ENCODE measurements at regions not wholly inside any gene's neighbourhood (a gene's known extent, or its start where the extent isn't known, plus 50 kb on each side); places are given as distances from the start of the nearest gene placed in this dataset.

DNA sequence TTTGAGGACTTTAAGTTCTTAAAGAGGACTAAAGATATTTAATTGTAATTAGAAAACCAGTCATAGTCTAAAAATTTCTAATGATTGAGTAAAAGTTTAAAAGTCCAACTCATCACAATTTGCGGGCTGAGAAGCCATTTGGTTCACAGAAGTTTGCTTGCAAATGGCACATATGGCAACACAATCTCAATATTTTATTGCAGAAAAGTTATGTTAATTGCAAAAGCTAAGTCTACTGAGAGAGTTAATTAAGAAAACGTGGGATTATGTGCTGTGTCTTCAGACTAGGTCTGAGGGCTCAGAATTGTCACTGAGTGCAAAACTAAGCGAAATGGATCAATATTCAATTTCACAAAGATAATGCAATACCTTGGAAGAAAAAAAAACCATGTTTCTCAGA, 289.7 kb downstream of the PYDC2 start:
- no peak for DNase-seq

DNA sequence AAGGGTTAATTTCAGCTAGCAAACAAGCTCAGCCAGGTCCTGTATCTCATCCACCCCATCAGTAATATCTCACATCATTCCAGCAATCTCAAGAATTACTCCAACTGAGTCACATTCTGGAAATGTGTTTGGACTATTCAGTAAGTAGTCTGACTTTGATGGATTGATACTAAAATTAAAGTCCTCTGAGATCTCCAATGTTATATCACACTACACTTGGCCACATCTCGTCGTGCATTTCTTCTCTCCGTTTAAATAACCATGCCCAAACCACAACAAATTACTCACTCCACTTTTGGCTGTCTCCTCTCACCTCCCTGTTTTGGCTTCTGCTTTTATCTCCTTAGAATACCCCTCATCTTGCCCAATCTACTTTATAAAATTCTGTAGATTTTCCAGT, 292.2 kb downstream of the PYDC2 start:
- DNase-seq = no peak

DNA sequence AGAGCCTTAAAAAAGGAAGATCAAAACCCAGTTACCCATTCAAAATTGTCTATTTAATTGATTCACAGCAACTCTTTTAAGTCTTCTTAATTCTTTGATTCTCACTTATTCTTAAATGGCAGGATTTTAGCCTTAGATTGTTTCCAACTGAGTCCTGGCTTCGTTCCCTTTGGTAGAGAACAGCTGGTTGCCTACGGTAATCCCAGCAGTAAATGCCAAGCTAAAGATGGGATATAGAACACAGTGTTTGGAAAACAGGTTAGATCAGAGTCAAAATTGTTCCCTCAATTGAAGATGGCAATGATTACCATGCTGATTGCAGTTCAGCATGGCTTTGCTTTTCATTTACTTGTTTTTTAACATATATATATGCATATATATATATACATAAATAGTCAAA, 300.9 kb downstream of the PYDC2 start:
- DNase-seq = no peak

DNA sequence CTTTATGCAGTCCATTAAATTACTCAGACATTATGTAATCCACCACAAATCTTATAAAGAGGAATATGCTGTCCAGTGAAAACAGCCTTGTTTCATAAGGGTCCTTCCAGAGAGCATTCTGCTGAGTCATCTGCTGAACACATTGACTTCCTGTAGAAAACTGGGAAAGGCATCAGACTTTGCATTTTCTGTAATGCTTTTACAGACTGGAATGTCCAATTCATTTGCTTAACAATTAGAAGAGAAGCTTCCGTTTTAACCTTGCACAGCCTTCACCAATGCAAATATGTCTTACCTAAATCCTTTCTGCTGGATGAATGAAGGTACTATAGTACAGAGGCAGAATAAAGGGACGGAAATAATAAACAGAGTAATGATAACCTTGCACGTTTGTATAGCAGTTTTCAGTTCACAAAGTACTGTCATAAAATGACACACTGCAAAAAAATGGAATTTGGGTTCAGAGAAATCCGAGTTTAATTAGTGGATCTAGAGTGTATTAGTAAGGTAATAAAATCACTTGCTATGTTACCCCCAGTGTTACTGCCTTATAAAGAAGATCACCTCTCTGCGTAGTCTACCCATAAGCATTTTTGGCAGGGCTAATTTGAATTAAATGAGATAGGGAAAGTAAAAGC, 301.5 kb downstream of the PYDC2 start:
- DNase-seq = no peak

DNA sequence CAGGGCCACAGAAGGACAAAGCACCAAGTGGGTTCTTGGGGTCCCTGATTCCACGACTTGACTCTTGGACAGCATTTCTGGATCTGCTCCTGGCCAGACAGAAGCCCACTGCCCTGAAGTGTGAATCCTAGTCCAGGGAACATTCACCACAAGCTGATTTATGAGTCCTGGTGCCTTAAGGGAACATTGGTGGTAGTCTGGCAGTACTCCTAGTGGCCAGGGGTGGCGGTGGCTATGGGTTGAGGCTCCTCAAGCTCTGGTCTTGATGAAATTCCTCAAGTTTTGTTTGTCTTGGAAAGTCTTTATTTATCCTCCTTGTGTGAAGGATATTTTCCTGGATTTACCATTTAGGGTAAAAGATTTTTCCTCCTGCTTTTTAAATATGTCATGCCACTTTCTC, 307.5 kb downstream of the PYDC2 start:
- DNase-seq = no peak

DNA sequence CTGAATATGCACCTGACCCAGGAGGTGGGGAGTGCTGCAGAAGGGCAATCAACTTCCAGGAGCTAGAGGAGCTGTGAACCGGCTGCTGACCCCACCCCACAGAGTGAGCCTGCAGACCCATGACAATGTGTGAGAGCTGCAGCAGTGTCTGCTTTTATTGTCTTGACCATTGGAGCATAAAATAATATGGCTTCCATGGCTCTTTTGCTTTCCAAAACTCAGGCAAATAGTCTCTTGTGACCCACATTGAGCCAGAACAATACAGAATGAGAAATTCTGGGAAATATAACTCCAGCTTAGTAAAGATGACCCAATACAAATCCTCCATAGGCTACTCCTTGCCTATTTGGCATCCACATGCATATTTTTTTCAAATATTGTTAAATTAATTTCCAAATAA, 309.6 kb downstream of the PYDC2 start:
- peak; percentile 22 for DNase-seq

DNA sequence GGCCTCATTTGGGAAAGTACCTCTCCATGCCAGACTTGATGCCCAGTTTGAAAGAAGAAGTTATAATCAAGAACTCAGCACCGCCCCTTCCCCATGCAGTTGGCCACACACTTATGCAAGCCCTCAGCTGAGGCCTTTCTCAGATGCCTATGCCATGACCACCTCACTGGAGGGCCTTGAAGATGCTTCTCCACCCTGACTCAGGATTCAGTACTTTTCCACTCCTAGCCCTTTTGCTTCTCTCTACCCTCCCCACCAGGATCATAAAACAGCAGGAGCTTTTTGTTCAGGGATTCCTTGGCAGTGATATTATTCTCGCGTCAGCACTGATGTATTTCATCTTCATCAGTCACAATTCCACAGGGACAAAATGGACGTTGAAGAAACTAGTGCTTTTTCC, 313.5 kb downstream of the PYDC2 start:
- DNase-seq = peak; percentile 2

DNA sequence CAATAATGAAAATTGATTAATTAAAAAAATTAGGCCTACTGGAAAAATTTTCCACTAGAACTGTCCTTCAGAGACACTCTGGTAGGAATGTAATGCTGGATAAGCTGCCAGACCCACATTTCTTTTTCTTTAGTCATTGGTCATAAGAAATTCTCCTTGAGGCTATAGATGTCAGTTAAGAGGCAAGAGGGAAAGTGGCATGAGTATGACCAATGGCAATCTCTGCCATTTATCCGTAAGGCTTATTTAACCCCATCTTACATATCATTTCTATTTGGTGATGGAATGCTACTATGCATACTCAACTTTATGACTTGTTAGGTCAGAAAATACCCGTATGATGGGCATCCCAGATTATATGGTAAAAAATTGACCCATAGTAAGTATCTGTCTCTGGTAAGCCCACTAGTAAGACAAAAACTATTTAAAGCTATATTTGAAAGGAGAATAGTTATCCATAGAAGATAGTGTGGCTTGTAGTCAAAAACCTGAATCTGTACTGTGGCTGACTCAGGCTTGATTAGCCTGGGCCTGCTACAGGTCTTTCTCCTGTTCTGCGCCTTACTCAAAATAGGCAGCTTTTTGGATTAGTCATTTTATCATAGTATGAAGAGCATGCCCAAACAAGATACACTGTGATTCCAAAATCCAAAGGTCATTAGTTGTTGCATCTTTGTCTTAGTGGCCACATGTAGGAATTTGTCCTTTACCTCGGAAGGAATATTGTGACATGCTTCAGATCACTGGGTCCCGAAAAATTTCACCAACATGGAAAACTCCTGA, 314.7 kb downstream of the PYDC2 start:
- no peak for DNase-seq

DNA sequence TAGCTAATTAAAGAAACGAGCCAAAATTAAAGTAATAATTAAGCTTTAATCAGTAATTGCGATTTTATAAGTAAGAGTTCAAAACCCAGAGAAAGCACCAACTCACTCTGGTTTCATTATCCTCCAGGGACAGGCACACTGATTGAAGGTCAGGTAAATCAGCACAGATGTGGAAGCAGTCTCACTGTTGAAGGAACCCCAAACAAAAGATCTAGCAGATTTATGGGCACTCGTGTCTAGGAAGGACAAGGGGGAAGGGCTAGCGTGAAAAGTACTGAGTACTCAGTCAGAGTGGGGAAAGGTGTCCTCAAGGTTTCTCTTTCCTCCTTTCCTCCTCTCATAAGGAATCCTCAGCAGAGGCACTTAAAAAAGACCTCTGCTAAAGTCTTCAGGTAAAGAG, 320.1 kb downstream of the PYDC2 start:
- DNase-seq = no peak

DNA sequence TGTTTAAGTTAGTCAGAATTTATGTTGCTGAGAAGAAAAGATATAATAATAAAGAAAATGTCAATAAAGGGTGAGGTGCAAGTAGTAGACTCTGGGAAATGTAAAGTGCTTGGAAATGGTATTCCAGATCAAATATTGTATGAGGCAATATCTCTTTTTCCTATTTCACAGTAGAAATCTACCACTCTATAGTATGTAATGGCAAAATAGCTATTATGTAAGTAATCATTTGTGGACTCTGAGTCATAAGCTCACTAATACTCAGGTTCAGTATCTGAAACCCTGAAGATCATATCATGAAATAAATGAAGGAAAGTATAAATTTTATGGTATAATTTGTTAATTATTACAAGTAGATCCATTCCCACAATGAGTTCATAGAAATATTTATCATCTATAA, 322.1 kb downstream of the PYDC2 start:
- DNase-seq = no peak

DNA sequence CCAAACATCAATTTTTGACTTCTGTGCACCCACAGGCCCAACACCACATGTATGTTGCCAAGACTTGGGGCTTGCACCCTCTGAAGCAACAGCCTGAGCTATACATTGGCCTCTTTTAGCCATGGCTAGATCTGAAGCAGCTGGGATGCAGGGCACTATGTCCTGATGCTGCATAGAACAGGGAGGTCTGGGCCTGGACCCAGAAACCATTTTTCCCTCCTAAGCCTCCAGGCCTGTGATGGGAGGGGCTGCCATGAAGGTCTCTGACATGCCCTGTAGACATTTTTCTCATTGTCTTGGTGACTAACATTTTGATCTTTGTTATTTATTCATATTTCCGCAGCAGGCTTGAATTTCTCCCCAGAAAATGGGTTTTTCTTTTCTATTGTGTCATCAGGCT, 330.0 kb downstream of the PYDC2 start:
- no peak for DNase-seq

DNA sequence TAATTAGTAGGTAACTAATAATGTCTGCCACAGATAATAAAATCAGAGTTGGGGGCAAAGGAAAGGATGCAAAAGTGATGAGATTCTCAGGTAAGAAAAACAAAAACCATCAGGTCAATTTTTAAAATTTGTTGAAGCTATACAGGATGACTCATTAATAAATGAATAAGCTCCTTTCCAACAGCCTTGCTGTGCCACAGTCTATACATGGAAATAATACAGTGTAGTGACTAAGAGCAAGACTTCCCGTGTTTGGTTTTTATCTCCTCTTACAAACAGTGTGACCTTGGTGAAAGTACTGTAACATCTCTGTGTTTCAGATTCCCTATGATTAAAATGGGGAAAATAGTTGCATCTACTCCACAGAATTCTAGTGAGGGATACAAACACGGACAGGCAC, 331.6 kb downstream of the PYDC2 start:
- no peak for DNase-seq

DNA sequence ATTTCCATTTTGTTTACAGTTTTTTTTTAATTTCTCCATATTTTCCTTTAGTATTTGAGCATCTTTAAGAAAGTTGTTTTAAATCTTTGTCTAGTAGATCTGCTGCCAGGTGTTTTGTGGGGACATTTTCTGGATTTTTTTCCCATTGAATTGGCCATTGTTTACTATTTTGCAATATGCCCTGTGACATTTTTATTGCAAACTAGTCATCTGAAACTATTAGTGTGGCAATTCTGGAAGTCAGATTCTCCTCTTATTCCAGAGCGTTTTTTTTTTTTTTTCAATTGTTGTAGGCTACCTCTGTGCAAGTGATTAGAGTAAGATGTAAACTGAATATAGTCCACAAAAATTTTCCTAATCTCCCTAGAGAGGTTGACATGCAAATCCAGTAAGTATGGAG, 334.2 kb downstream of the PYDC2 start:
- no peak for DNase-seq

DNA sequence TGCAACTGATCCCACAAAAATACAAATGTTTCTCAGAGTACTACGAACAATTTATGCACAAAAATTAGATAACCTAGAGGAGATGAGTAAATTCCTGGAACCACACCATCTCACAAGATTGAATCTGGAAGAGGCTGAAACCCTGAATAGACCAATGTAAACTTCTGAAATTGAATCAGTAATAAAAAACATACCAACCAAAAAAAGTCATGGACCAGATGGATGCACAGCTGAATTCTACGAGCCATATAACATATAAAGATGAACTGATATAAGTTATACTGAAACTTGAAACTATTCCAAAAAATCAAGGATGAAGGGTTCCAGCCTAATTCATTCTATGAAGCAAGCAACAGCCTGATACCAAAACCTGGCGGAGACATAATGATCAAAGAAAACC, 336.3 kb downstream of the PYDC2 start:
- DNase-seq = no peak

DNA sequence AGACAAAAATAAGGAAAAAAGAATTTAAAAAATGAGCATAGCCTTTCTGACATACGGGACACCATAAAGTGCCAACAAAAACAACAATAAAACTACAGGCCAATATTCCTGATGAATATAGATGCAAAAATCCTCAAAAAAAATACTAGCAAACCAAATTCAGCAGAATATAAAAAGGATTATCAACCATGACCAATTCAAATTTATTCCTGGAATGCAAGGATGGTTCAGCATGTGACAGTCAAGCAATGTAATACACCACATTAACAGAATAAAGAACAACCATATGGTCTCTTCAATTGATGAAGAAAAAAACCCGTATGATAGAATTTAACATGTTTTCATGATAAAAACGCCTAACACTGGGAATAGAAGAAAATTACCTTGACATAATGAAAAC, 341.7 kb downstream of the PYDC2 start:
- DNase-seq = no peak

DNA sequence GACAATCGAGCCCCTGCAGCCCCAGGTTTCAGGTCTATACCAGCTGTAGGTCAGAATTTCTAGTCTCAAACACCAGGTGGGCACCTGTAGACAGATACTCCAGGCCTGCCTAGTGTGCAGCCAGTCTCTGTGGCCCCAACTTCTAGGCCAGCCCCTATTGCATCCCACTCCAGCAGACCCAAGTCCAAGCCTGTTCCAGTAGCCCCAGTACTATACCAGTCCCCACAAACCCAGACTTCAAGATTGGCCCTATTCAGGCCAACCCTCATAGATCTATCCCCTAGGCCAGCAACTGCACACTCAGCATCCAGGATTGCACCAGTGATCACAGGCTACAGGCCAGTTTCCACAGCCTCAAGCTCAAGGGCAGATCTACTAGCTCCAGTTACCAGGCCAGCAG, 344.0 kb downstream of the PYDC2 start:
- DNase-seq = no peak

DNA sequence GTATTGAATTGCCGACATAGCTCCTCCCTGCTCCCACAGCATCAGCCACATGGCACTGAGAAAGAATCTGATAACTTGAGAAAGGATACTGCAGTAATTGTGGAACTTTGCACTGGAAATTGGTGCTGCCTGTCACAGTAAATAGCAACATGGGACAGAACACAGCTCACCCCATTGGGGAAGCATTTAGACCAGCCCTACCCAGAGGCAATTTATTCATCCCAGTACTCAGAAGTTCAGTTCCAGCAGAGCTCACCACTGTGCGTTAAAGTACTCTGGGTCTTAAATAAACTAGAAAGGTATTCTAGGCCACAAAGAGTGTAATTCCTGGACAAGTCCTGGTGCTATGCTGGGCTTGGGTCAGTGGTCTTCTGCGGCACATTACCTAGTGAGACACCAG, 347.1 kb downstream of the PYDC2 start:
- no peak for DNase-seq

DNA sequence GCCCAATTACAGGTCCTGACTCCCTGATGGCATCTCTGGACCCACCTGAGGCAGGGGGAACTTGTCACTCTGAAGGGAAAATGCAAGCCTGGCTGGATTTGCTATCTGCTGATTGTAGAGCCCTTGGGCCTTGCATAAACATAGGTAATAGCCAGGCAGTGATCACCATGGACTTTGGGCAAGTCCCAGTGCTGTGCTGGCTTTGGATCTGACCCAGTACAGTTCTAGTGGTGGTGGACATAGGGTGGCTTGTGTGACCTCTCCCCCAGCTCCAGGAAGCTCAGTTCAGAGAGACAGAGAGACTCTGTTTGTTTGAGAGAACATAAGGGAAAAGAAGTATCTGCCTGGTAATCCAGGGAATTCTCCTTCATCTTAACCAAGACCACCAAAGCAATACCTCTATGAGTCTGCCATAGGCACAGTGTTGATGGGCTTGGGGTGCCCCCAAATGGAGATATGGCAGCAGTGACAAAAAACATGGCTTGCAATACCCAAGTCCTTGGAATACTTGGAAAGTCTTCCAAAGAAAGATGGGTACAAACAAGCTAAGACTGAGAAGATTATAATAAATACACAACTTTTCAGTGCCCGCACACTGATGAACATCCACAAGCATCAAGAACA, 348.5 kb downstream of the PYDC2 start:
- DNase-seq = no peak

DNA sequence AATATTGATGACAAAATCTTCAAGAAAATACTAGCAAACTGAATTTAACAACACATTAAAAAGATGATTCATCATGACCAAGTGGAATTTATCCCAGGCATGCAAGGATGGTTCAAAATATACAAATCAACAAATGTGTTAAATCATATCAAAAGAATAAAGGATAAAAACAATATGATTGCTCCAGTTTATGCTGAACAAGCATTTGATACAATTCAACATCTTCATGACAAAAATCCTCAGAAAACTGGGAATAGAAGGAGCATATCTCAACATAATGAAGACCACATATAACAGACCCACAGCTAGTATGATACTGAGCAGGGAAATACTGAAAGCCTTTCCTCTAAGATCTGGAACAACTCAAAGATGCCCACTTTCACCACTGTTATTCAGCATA, 352.3 kb downstream of the PYDC2 start:
- no peak for DNase-seq

DNA sequence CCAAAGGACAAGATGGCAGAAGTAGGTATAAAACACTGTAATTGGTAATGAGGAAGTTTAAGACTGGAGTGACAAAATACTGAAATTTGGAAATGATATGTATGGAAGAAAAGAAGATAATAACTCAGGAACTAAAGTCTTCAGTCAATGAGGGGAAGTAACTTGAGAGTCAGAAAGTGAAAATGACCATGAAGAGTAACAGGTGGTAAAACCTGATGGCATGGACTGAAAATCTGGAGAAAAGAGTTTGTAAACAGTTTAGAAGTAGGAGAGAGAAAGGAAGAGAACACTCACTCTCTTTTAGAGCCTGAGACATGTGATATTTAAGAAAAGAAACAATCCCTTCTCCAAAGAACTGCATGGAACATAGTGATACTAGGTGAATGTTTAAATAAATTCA, 387.9 kb downstream of the PYDC2 start:
- no peak for DNase-seq

DNA sequence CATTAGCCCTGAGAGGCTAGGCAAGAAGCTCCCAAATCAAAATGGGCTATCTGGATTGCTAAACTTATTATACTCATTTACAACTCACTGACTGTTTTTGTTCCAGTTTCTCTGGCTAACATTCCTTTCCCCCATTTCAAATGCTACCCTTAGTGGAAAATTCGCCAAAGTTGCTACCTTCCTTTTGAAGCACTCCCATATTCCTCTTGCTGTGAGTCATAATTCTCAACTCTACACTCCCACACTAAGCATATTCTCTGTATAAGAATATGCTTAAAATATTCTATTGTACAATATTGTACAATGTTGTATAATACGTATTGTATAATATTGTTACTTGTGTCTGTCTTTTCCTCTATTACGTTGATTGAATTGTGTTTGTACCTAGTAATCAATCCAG, 398.6 kb downstream of the PYDC2 start:
- no peak for DNase-seq

DNA sequence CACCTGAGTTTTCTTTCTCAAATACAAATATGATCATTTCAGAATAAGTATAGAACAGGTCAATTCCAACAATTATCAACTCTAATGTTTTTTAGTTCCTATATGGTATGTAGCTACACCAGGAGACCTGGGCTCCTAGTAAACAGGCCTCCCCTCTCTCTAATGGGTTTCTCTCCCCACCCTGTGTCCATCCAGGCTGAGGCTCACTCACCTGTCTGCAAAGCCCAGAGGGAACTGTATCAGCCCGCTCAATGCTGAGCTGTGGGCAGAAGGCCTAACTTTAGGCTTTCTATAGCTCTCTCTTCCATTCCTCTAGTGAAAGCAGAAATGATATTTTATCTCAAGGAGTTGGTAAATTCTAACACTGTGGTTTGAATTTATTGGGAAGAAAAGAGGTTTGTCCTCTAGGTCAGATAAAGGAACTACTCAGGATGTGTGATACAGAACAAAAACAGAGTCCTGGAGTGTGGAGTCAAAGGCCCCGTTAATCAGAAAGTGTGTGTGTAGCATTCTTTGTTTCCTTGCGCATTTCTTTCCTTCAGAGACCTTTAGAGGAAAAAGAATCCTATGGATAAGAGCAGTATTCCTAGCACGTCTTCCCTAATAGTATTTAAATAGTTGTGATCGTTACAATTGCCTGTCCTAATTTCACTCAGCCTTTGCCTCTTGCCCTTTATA, 408.9 kb downstream of the PYDC2 start:
- DNase-seq = no peak

DNA sequence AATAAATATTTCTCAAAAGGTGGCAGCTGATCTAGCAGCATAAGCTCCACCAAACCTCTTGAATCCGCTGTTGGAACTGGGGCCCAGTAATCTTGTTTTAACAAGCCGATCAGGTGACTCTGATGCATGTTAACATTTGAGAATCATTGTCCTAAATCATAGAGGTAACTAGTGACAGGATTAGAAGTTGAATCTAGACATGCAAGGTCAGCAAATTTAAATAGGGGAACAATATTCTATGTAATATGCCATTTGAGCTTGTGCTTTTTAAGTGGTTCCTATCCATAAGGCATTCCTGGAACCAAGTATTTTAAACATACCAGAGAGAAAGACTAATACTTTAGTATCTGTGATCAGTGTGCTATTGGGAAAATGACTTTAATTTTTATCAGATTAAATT, 412.8 kb downstream of the PYDC2 start:
- no peak for DNase-seq

DNA sequence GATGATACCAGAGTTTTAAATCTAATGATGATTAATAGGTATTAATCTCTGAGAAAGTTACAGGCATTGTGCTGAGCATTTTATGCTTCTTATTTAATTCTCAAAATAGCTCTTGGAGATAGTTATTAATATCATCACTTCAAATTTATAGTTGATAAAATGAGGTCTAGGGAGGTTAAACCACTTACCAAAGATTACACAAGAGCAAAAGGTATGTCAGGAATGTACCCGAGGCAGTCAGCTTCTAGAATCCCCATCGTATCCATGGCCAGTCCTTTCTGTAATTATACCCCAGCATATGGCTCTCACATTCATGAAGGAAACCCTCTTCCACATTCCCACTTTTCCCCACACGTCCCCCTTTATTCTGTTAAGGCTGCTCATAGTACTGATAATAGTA, 421.3 kb downstream of the PYDC2 start:
- DNase-seq = no peak

Data from retina (tissue), 1 donor.